Renal cortex interstitium (tissue), 11 donors: ENCODE measurements at regions not wholly inside any gene's neighbourhood (a gene's known extent, or its start where the extent isn't known, plus 50 kb on each side); places are given as distances from the start of the nearest gene placed in this dataset.
"Not testable (repeated sequence)": the region's sequence is repeated elsewhere in the genome, so short reads cannot be mapped to it uniquely, and the experiment has no call there.

ENCODE experiments used
- DNase-seq, 11 donors: peaks; one replicate each; pipeline ENCODE4 v3.0.0-alpha.2; 2013; ENCODE audit warnings: low read depth in 9 of 11, low spot score in 4 of 11; ENCODE audit errors: extremely low read depth in 1 of 11

- no peak for DNase-seq
Observed at GRCh38 chr2:56589194-56589593, 405.4 kb downstream of the CCDC85A start.

GRCh38 chr2:56589835-56590234 is 406.0 kb downstream of the CCDC85A start:
- DNase-seq: no peak

GRCh38 chr2:56590611-56591010 is 406.8 kb downstream of the CCDC85A start:
- no peak for DNase-seq

- DNase-seq: not testable (repeated sequence)
Observed at GRCh38 chr2:56606086-56606485, 422.3 kb downstream of the CCDC85A start.

GRCh38 chr2:56613254-56613653 is 429.5 kb downstream of the CCDC85A start:
- DNase-seq: no peak

GRCh38 chr2:56613920-56614319 is 430.1 kb downstream of the CCDC85A start:
- no peak for DNase-seq

- DNase-seq: no peak
Observed at GRCh38 chr2:56615760-56616159, 432.0 kb downstream of the CCDC85A start.

- DNase-seq: no peak
Observed at GRCh38 chr2:56624181-56624580, 440.4 kb downstream of the CCDC85A start.

GRCh38 chr2:56626927-56627326 is 443.1 kb downstream of the CCDC85A start:
- DNase-seq: no peak

GRCh38 chr2:56630286-56630685 is 446.5 kb downstream of the CCDC85A start:
- DNase-seq: no peak

- no peak for DNase-seq
Observed at GRCh38 chr2:56647997-56648396, 464.2 kb downstream of the CCDC85A start.

GRCh38 chr2:56648802-56649201 is 465.0 kb downstream of the CCDC85A start:
- DNase-seq: no peak

- DNase-seq: no peak
Observed at GRCh38 chr2:56654936-56655335, 471.1 kb downstream of the CCDC85A start.

GRCh38 chr2:56656826-56657225 is 473.0 kb downstream of the CCDC85A start:
- DNase-seq: no peak

- DNase-seq: no peak
Observed at GRCh38 chr2:56666777-56667176, 483.0 kb downstream of the CCDC85A start.

GRCh38 chr2:56671973-56672569 is 488.3 kb downstream of the CCDC85A start:
- DNase-seq: no peak

GRCh38 chr2:56674084-56674483 is 490.3 kb downstream of the CCDC85A start:
- DNase-seq: no peak

- DNase-seq: no peak
Observed at GRCh38 chr2:56676966-56677365, 493.2 kb downstream of the CCDC85A start.

- no peak for DNase-seq
Observed at GRCh38 chr2:56680971-56681631, 497.3 kb downstream of the CCDC85A start.

GRCh38 chr2:56681659-56682396 is 498.0 kb downstream of the CCDC85A start:
- no peak for DNase-seq

- no peak for DNase-seq
Observed at GRCh38 chr2:56682397-56682760, 498.6 kb downstream of the CCDC85A start.
